Testis (tissue), 2 donors: ENCODE measurements at regions not wholly inside any gene's neighbourhood (a gene's known extent, or its start where the extent isn't known, plus 50 kb on each side); places are given as distances from the start of the nearest gene placed in this dataset.

Experiments
- DNase-seq: peaks from one replicate; pipeline ENCODE4 v3.0.0-alpha.2; 2019
- H3K27ac ChIP-seq, 2 donors: fragments of 200-600 bp; sonication (generic); one replicate each; pipeline ENCODE4 v1.5.1; 2019
- H3K27me3 ChIP-seq: fragments of 200-600 bp; sonication (generic); one replicate; pipeline ENCODE4 v1.5.1; 2019
- H3K36me3 ChIP-seq: fragments of 200-600 bp; sonication (generic); one replicate; pipeline ENCODE4 v1.5.1; 2017; ENCODE audit warnings: low read depth; ENCODE audit errors: missing control alignments
- H3K4me1 ChIP-seq: fragments of 200-600 bp; sonication (generic); one replicate; pipeline ENCODE4 v1.5.1; 2019
- H3K4me3 ChIP-seq, 2 donors: fragments of 200-600 bp; sonication (generic); one replicate each; pipeline ENCODE4 v1.5.1; 2017 to 2019
- H3K9me3 ChIP-seq: fragments of 200-600 bp; sonication (generic); one replicate; pipeline ENCODE4 v1.5.1; 2017
- CTCF ChIP-seq, 3 experiments: fragments of 450-650 bp in 2 of 3; fragments of 200-600 bp in 1 of 3; sonication (generic) in 1 of 3; IDR thresholded peaks; one replicate each; pipeline ENCODE4 v1.5.1; 2016 to 2019; ENCODE audit warnings: antibody characterized with exemption in 3 of 3, mild to moderate bottlenecking in 2 of 3, moderate library complexity in 1 of 3
- POLR2A ChIP-seq: fragments of 450-650 bp; IDR thresholded peaks from one replicate; pipeline ENCODE4 v1.6.1; 2017; ENCODE audit warnings: antibody characterized with exemption, mild to moderate bottlenecking, moderate library complexity
- WGBS, 2 donors: methylation state at CpG; one replicate each; pipeline ENCODE4 v1.1.5; 2018; 5-methylcytosine and 5-hydroxymethylcytosine counted together
- intact Hi-C: fragments of 100-400 bp; cut with DNase I; formaldehyde crosslinking; loops from one replicate; pipeline ENCODE4 v1.15.1; 2023; ENCODE audit warnings: low total_unique reads

DNA sequence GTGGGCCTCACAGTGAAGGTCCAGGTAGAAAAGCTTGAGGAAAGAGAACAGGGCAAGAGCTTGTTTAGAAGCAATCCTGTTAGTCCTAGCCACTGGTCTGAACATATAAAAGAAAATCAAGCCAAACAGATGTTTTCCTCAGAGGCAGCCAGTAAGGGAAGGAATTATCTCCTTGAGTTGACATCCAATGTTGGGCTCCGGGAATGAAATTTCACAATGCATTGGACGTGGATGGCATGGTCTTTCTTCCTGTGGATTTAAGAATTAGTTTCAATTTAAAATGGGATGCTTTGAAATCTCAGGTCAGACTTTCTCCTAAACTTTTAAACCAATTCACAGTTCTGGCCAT lies 92.1 kb downstream of the ACKR3 start:
- no peak for TF ChIP-seq POLR2A
- TF ChIP-seq CTCF (IDR thresholded peaks at IDR 0.05), result no peak
- 63 to 64% methylated on average over 2 of the region's 2 CpGs for WGBS, 2 donors
- no peak overlapping the region for H3K27ac ChIP-seq
- peaks cover 13% of the 10 kb centered on the region for H3K4me1 ChIP-seq
- H3K36me3 ChIP-seq, result no peaks in the 10 kb centered on the region
- H3K9me3 ChIP-seq, result no peaks in the 10 kb centered on the region
- H3K27me3 ChIP-seq, result no peaks in the 10 kb centered on the region
- no peak for DNase-seq
- intact Hi-C loops, result no loop called here
- no peak overlapping the region for H3K4me3 ChIP-seq

- WGBS, 2 donors, result 76 to 80% methylated on average over 11 of the region's 11 CpGs
- TF ChIP-seq CTCF (IDR thresholded peaks at IDR 0.05), result no peak
- TF ChIP-seq POLR2A, result no peak
- no peaks in the 10 kb centered on the region for H3K9me3 ChIP-seq
- H3K4me3 ChIP-seq, result no peak overlapping the region
- peak overlapping the region in 1 of 2 donors; percentile 24 for H3K27ac ChIP-seq
- H3K36me3 ChIP-seq, result no peaks in the 10 kb centered on the region
- DNase-seq, result no peak
- peaks cover 13% of the 10 kb centered on the region for H3K4me1 ChIP-seq
- intact Hi-C loops, result no loop called here
- H3K27me3 ChIP-seq, result no peaks in the 10 kb centered on the region
These were observed 92.9 kb downstream of the ACKR3 start for GRCh38 chr2:236662231-236663185.

GRCh38 chr2:236663287-236664101 lies 93.9 kb downstream of the ACKR3 start:
- no peak overlapping the region for H3K27ac ChIP-seq
- intact Hi-C loops, result no loop called here
- H3K9me3 ChIP-seq, result no peaks in the 10 kb centered on the region
- H3K4me3 ChIP-seq, result no peak overlapping the region
- H3K4me1 ChIP-seq, result peaks cover 13% of the 10 kb centered on the region
- H3K36me3 ChIP-seq, result no peaks in the 10 kb centered on the region
- TF ChIP-seq CTCF (IDR thresholded peaks at IDR 0.05), result no peak
- no peak for TF ChIP-seq POLR2A
- 38 to 51% methylated on average over 17 of the region's 17 CpGs for WGBS, 2 donors
- H3K27me3 ChIP-seq, result no peaks in the 10 kb centered on the region
- peak; percentile 67 for DNase-seq

GRCh38 chr2:236664136-236664535 lies 94.5 kb downstream of the ACKR3 start:
- 80 to 88% methylated on average over 6 of the region's 6 CpGs for WGBS, 2 donors
- no peaks in the 10 kb centered on the region for H3K36me3 ChIP-seq
- H3K27ac ChIP-seq, result no peak overlapping the region
- H3K27me3 ChIP-seq, result no peaks in the 10 kb centered on the region
- intact Hi-C loops, result no loop called here
- H3K9me3 ChIP-seq, result no peaks in the 10 kb centered on the region
- peaks cover 13% of the 10 kb centered on the region for H3K4me1 ChIP-seq
- DNase-seq, result no peak
- no peak overlapping the region for H3K4me3 ChIP-seq
- TF ChIP-seq POLR2A, result no peak
- no peak for TF ChIP-seq CTCF (IDR thresholded peaks at IDR 0.05)
